ENCODE measurements at regions not wholly inside any gene's neighbourhood (a gene's known extent, or its start where the extent isn't known, plus 50 kb on each side); places are given as distances from the start of the nearest gene placed in this dataset.

- TF ChIP-seq NFKB2 (CRISPR knock-in tag; IDR thresholded peaks at IDR 0.05; ENCODE audit: borderline replicate concordance) = no peak
Observed at GRCh38 chr2:219991116-219991515, 363.7 kb downstream of the SLC4A3 start (continued).

DNA sequence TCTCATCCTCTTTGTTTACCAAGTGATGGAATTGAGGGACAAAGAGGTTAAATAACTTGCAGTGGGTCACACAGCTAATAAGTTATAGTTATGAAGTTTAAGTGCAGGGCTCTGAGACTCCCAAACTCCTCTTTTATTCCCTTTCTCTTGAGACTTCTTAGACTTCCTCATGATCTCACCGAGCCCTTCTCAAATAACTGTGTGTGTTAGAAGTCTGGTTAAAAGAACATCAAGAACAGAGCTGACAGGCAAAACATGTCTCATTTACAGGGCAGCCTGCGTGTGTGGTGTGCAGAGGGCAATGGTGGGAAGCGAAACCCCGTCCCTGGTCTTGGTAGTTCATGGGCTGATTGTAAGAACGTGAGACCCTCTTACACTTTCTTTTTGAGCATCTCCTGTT, 368.0 kb downstream of the SLC4A3 start:
- Histone ChIP-seq H3K79me2 (ENCODE audit: insufficient read depth, low read length) (no peaks in the 10 kb centered on the region), H3K9me3 (ENCODE audit: low read length) (no peaks in the 10 kb centered on the region), H3K9ac (ENCODE audit: insufficient read depth, low read depth, low read length) (no peak overlapping the region), H3K4me1 (ENCODE audit: insufficient read depth, low read length) (no peaks in the 10 kb centered on the region), H4K20me1 (ENCODE audit: insufficient read depth, low read length) (no peaks in the 10 kb centered on the region), H3K4me2 (ENCODE audit: low read depth, low read length) (no peak overlapping the region), H3K27ac (ENCODE audit: extremely low read length, insufficient read depth, low read length) (no peak overlapping the region), H3K36me3 (replicated peaks in 1 of 2; ENCODE audit: control insufficient read depth in 1 of 2, insufficient read depth in 2 of 2, low read length in 2 of 2) (no peaks in the 10 kb centered on the region), H3K27me3 (ENCODE audit: control insufficient read depth in 1 of 2, insufficient read depth in 2 of 2, low read length in 2 of 2) (peaks cover 0 to 23% of the 10 kb centered on the region in 2 experiments; a peak in 2 of 5 replicates), H2AFZ (ENCODE audit: low read length) (no peak overlapping the region), H3K4me3 (replicated peaks in 1 of 3; ENCODE audit: insufficient read depth in 1 of 3, low read depth in 2 of 3, low read length in 3 of 3) (no peak overlapping the region)
- intact Hi-C loops (cut with micrococcal nuclease; ENCODE audit: unreplicated experiment) = no loop called here
- in situ Hi-C loops (cut with HindIII; ENCODE audit: extremely low pct_ligation_motif_present, low pct_unique_long_range_greater_than_20kb) = loop anchor here (5.0 kb wide), 1 partner anchor 258 kb away; no protein-coding TSS in a partner anchor
- DNase-seq (ENCODE audit: low spot score) = no peak
- POLR2A ChIA-PET = no interaction called here
- CTCF ChIA-PET (ENCODE audit: low intra/inter-chr PET ratio, low total read pairs) = no interaction called here
- WGBS (ENCODE audit: low lambda C conversion rate) = 14% methylated on average over 5 of the region's 5 CpGs
- ATAC-seq = no peak
- no peak for TF ChIP-seq ZNF326 (CRISPR knock-in tag; IDR thresholded peaks at IDR 0.05; ENCODE audit: borderline replicate concordance)
- TF ChIP-seq, protein P1, sequence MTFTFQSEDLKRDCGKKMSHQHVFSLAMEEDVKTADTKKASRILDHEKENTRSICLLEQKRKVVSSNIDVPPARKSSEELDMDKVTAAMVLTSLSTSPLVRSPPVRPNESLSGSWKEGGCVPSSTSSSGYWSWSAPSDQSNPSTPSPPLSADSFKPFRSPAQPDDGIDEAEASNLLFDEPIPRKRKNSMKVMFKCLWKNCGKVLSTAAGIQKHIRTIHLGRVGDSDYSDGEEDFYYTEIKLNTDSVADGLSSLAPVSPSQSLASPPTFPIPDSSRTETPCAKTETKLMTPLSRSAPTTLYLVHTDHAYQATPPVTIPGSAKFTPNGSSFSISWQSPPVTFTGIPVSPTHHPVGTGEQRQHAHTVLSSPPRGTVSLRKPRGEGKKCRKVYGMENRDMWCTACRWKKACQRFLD (CRISPR knock-in tag; IDR thresholded peaks at IDR 0.05; ENCODE audit: borderline replicate concordance) = no peak
- TF ChIP-seq ZNF713 (CRISPR knock-in tag; IDR thresholded peaks at IDR 0.05) = no peak
- no peak for TF ChIP-seq FOXM1 (CRISPR knock-in tag; IDR thresholded peaks at IDR 0.05)
- no peak for TF ChIP-seq CHD2 (IDR thresholded peaks at IDR 0.05; ENCODE audit: low read depth, low read length)
- no peak for TF ChIP-seq ZNF496 (CRISPR knock-in tag; IDR thresholded peaks at IDR 0.05; ENCODE audit: insufficient replicate concordance)
- TF ChIP-seq TOE1 (CRISPR knock-in tag; IDR thresholded peaks at IDR 0.05) = no peak
- no peak for TF ChIP-seq GATAD1 (CRISPR knock-in tag; IDR thresholded peaks at IDR 0.05)
- TF ChIP-seq ZNF776 (CRISPR knock-in tag; IDR thresholded peaks at IDR 0.05) = no peak
- no peak for FAIRE-seq
- no TSS peak for BruUV-seq (replicated peaks)
